Testis (tissue), 2 donors: ENCODE measurements at regions not wholly inside any gene's neighbourhood (a gene's known extent, or its start where the extent isn't known, plus 50 kb on each side); places are given as distances from the start of the nearest gene placed in this dataset.

Source experiments
- POLR2A ChIP-seq: fragments of 450-650 bp; IDR thresholded peaks from one replicate; pipeline ENCODE4 v1.6.1; 2017; ENCODE audit warnings: antibody characterized with exemption, mild to moderate bottlenecking, moderate library complexity
- TF ChIP-seq, protein P1 (sequence below), 3 experiments: fragments of 450-650 bp in 2 of 3; fragments of 200-600 bp in 1 of 3; sonication (generic) in 1 of 3; IDR thresholded peaks; one replicate each; pipeline ENCODE4 v1.5.1; 2016 to 2019; ENCODE audit warnings: antibody characterized with exemption in 3 of 3, mild to moderate bottlenecking in 2 of 3, moderate library complexity in 1 of 3

GRCh38 chr1:232367293-232367692 lies 262.6 kb downstream of the SIPA1L2 start:
- TF ChIP-seq, protein P1, sequence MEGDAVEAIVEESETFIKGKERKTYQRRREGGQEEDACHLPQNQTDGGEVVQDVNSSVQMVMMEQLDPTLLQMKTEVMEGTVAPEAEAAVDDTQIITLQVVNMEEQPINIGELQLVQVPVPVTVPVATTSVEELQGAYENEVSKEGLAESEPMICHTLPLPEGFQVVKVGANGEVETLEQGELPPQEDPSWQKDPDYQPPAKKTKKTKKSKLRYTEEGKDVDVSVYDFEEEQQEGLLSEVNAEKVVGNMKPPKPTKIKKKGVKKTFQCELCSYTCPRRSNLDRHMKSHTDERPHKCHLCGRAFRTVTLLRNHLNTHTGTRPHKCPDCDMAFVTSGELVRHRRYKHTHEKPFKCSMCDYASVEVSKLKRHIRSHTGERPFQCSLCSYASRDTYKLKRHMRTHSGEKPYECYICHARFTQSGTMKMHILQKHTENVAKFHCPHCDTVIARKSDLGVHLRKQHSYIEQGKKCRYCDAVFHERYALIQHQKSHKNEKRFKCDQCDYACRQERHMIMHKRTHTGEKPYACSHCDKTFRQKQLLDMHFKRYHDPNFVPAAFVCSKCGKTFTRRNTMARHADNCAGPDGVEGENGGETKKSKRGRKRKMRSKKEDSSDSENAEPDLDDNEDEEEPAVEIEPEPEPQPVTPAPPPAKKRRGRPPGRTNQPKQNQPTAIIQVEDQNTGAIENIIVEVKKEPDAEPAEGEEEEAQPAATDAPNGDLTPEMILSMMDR (IDR thresholded peaks at IDR 0.05): no peak
- TF ChIP-seq POLR2A: no peak
